Mucosa of rectum (tissue), 2 donors: ENCODE measurements at regions not wholly inside any gene's neighbourhood (a gene's known extent, or its start where the extent isn't known, plus 50 kb on each side); places are given as distances from the start of the nearest gene placed in this dataset.
"Not testable (repeated sequence)": the region's sequence is repeated elsewhere in the genome, so short reads cannot be mapped to it uniquely, and the experiment has no call there.

Experiments used
- H3K27ac ChIP-seq, 2 donors: one replicate each; pipeline ENCODE4 v1.7.0; 2013; ENCODE audit warnings: inconsistent platforms in 2 of 2, low read depth in 2 of 2, low read length in 2 of 2
- H3K27me3 ChIP-seq, 2 donors: one replicate each; pipeline ENCODE4 v1.7.0; 2013; ENCODE audit warnings: low read length in 2 of 2; ENCODE audit not compliant: control insufficient read depth in 2 of 2, insufficient read depth in 2 of 2
- H3K36me3 ChIP-seq, 2 donors: one replicate each; pipeline ENCODE4 v1.7.0; 2013; ENCODE audit warnings: low read length in 2 of 2; ENCODE audit not compliant: control insufficient read depth in 2 of 2, insufficient read depth in 2 of 2
- H3K4me1 ChIP-seq, 2 donors: one replicate each; pipeline ENCODE4 v1.7.0; 2013; ENCODE audit warnings: low read length in 2 of 2, mild to moderate bottlenecking in 1 of 2; ENCODE audit not compliant: control insufficient read depth in 2 of 2, insufficient read depth in 2 of 2
- H3K4me3 ChIP-seq, 2 donors: one replicate each; pipeline ENCODE4 v1.7.0; 2013; ENCODE audit warnings: low read length in 2 of 2
- H3K9ac ChIP-seq, 2 donors: one replicate each; pipeline ENCODE4 v1.7.0; 2013; ENCODE audit warnings: low read length in 2 of 2, low read depth in 1 of 2, mild to moderate bottlenecking in 1 of 2
- H3K9me3 ChIP-seq, 2 donors: one replicate each; pipeline ENCODE4 v1.7.0; 2013; ENCODE audit warnings: low read length in 2 of 2; ENCODE audit not compliant: control insufficient read depth in 2 of 2
- donor health status: healthy.
- donor health status: Normal muscosa, but diverticular disease.

DNA sequence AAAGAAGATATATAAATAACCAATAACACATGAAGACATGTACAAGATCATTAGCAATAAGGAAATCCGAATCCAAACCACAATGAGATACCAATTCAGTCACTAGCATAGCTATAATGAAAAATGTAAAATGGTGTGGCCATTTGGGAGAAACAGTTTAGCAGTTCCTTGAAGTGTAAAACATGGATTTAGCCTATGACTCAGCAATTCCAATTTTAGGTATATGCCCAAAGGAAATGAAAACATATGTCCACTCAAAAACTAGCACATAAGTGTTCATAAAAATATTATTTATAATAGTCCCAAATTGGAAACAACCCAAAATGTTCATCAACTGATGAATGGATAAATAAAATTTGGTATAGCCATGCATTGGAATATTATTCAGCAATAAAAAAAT is 165.5 kb upstream of the CRIM1 start:
- H3K4me3 ChIP-seq: no peak overlapping the region
- no peak overlapping the region for H3K27ac ChIP-seq
- H3K27me3 ChIP-seq: no peaks in the 10 kb centered on the region
- no peaks in the 10 kb centered on the region for H3K4me1 ChIP-seq
- no peaks in the 10 kb centered on the region for H3K9me3 ChIP-seq
- no peak overlapping the region for H3K9ac ChIP-seq
- H3K36me3 ChIP-seq: no peaks in the 10 kb centered on the region

- no peaks in the 10 kb centered on the region for H3K36me3 ChIP-seq
- no peaks in the 10 kb centered on the region for H3K9me3 ChIP-seq
- H3K4me1 ChIP-seq: no peaks in the 10 kb centered on the region
- H3K4me3 ChIP-seq: no peak overlapping the region
- H3K27ac ChIP-seq: no peak overlapping the region
- H3K9ac ChIP-seq: no peak overlapping the region
- H3K27me3 ChIP-seq: no peaks in the 10 kb centered on the region
Observed at GRCh38 chr2:36185624-36186023, 170.0 kb upstream of the CRIM1 start.

GRCh38 chr2:36184848-36185247 is 170.7 kb upstream of the CRIM1 start:
- no peak overlapping the region for H3K9ac ChIP-seq
- no peak overlapping the region for H3K27ac ChIP-seq
- no peaks in the 10 kb centered on the region for H3K4me1 ChIP-seq
- no peak overlapping the region for H3K4me3 ChIP-seq
- H3K27me3 ChIP-seq: no peaks in the 10 kb centered on the region
- no peaks in the 10 kb centered on the region for H3K9me3 ChIP-seq
- no peaks in the 10 kb centered on the region for H3K36me3 ChIP-seq

DNA sequence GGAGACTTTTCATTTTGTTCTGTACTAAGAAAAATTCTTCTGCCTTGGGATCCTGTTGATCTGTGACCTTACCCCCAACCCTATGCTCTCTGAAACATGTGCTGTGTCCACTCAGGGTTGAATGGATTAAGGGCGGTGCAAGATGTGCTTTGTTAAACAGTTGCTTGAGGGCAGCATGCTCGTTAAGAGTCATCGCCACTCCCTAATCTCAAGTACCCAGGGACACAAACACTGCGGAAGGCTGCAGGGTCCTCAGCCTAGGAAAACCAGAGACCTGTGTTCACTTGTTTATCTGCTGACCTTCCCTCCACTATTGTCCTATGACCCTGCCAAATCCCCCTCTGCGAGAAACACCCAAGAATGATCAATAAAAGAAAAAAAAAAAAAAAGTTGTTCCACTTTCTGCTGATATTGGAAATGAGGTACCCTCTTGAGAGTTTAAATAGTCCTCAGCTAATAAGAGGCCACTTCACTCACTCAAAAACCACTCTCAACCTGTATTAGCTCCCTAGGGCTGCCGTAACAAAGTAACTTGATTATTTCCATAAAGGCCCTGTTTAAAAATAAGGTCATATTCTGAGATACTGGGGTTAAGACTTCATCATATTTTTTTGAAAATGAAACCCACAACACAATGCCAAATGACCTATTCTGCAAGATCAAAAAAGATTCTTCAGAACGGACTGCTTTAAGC is 174.6 kb upstream of the CRIM1 start:
- not testable (repeated sequence) for H3K4me1 ChIP-seq

GRCh38 chr2:36180293-36180692 is 175.3 kb upstream of the CRIM1 start:
- not testable (repeated sequence) for H3K36me3 ChIP-seq, H3K27ac ChIP-seq, H3K9me3 ChIP-seq, H3K4me3 ChIP-seq, H3K4me1 ChIP-seq, H3K27me3 ChIP-seq, H3K9ac ChIP-seq

More for the DNA sequence above, 174.6 kb upstream of the CRIM1 start:
- not testable (repeated sequence) for H3K9ac ChIP-seq, H3K9me3 ChIP-seq, H3K4me3 ChIP-seq, H3K27me3 ChIP-seq, H3K36me3 ChIP-seq, H3K27ac ChIP-seq

GRCh38 chr2:36179668-36180269 is 175.8 kb upstream of the CRIM1 start:
- H3K27ac ChIP-seq, H3K9ac ChIP-seq, H3K4me3 ChIP-seq, H3K36me3 ChIP-seq, H3K9me3 ChIP-seq, H3K27me3 ChIP-seq, H3K4me1 ChIP-seq: not testable (repeated sequence)

DNA sequence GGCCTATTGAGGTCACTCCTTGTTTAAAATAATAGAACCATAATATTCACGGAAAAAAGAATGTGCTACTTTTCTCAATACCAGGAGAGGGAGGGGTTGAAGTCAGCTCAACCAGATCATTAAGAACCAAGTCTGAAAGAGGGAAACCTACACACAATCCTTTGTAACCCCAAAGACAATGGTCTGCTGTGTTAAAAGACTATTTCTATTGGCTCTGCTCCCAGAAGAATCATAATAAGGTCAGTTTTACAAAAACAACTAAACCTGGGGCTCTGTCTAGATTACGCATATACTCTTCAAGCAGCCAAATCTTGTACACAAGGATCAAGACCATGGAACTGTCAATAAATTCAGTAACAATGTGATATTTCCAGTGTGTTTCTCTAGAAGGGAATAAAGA is 177.2 kb upstream of the CRIM1 start:
- Histone ChIP-seq H3K4me1 (no peaks in the 10 kb centered on the region), H3K9me3 (no peaks in the 10 kb centered on the region), H3K9ac (no peak overlapping the region), H3K4me3 (no peak overlapping the region), H3K36me3 (no peaks in the 10 kb centered on the region), H3K27ac (no peak overlapping the region), H3K27me3 (no peaks in the 10 kb centered on the region)

- Histone ChIP-seq H3K4me3 (no peak overlapping the region), H3K27me3 (no peaks in the 10 kb centered on the region), H3K9me3 (no peaks in the 10 kb centered on the region), H3K9ac (no peak overlapping the region), H3K27ac (no peak overlapping the region), H3K36me3 (no peaks in the 10 kb centered on the region), H3K4me1 (no peaks in the 10 kb centered on the region)
Observed at GRCh38 chr2:36177282-36177681, 178.3 kb upstream of the CRIM1 start.

- no peaks in the 10 kb centered on the region for H3K27me3 ChIP-seq
- no peaks in the 10 kb centered on the region for H3K4me1 ChIP-seq
- no peak overlapping the region for H3K27ac ChIP-seq
- no peak overlapping the region for H3K4me3 ChIP-seq
- H3K36me3 ChIP-seq: no peaks in the 10 kb centered on the region
- H3K9ac ChIP-seq: no peak overlapping the region
- H3K9me3 ChIP-seq: no peaks in the 10 kb centered on the region
Observed at GRCh38 chr2:36174920-36175319, 180.7 kb upstream of the CRIM1 start.

DNA sequence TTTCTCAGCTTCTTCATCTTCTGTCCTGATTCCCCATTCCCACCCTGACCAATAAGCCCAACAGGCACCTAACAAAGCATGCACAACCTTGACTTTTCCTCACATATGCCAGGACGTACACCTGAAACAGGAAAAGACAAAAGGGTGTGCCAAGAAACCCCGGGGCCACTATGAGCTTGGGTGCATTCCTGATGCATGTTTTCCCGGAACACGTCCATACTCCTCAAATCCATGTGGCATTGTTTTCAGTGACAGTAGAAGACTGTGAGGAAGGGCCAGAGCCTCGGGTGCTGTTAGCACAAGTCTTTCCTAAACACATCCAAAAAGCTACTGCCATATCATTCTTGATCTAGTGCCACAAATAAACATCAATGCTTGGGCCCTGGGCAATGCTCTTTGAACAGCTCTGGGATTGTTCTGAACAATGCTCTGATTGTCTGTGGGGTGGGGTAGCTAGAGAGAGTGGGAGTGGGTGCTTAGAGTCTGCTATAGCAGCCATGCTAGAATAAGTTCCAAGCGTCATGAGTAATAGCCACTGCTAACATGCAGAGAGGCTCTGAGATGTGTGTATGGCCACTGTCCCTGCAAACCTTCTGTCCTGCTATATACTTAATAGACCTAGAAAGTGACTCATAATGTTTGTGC is 181.7 kb upstream of the CRIM1 start:
- no peak overlapping the region for H3K4me3 ChIP-seq
- no peaks in the 10 kb centered on the region for H3K4me1 ChIP-seq
- H3K9ac ChIP-seq: no peak overlapping the region
- no peaks in the 10 kb centered on the region for H3K27me3 ChIP-seq
- H3K27ac ChIP-seq: no peak overlapping the region
- no peaks in the 10 kb centered on the region for H3K9me3 ChIP-seq
- no peaks in the 10 kb centered on the region for H3K36me3 ChIP-seq
